Endodermal cell (in vitro differentiated cells): ENCODE measurements at regions not wholly inside any gene's neighbourhood (a gene's known extent, or its start where the extent isn't known, plus 50 kb on each side); places are given as distances from the start of the nearest gene placed in this dataset.
"Not testable (repeated sequence)": the region's sequence is repeated elsewhere in the genome, so short reads cannot be mapped to it uniquely, and the experiment has no call there.

Source experiments
- DNase-seq: peaks from one replicate; pipeline ENCODE4 v3.0.0-alpha.2; 2017
- H3K27ac ChIP-seq: 2 replicates; pipeline ENCODE4 v1.5.1; 2013; ENCODE audit warnings: mild to moderate bottlenecking, low read depth, low read length, moderate library complexity
- H3K27me3 ChIP-seq: 2 replicates; pipeline ENCODE4 v1.6.1; 2013; ENCODE audit warnings: mild to moderate bottlenecking, low read length, moderate library complexity; ENCODE audit not compliant: insufficient read depth, control insufficient read depth, poor library complexity, severe bottlenecking
- H3K36me3 ChIP-seq: 2 replicates; pipeline ENCODE4 v1.7.0; 2013; ENCODE audit warnings: mild to moderate bottlenecking, low read length, moderate library complexity; ENCODE audit not compliant: control insufficient read depth, insufficient read depth
- H3K4me1 ChIP-seq: one replicate; pipeline ENCODE4 v1.7.0; 2013; ENCODE audit warnings: low read length; ENCODE audit not compliant: control insufficient read depth, insufficient read depth
- H3K4me3 ChIP-seq: 2 replicates; pipeline ENCODE4 v1.5.1; 2013; ENCODE audit warnings: mild to moderate bottlenecking, low read length, moderate library complexity
- H3K9ac ChIP-seq: 2 replicates; pipeline ENCODE4 v1.6.1; 2013; ENCODE audit warnings: mild to moderate bottlenecking, low read length, moderate library complexity; ENCODE audit not compliant: poor library complexity, severe bottlenecking; ENCODE audit errors: extremely low read depth
- H3K9me3 ChIP-seq: 2 replicates; pipeline ENCODE4 v1.6.1; 2013; ENCODE audit warnings: mild to moderate bottlenecking, low read length, moderate library complexity; ENCODE audit not compliant: control insufficient read depth
- H3K27ac Mint-ChIP-seq: 2 replicates; pipeline ENCODE4 v1.8.0; 2020; ENCODE audit warnings: mixed read lengths
- H3K27me3 Mint-ChIP-seq: 2 replicates; pipeline ENCODE4 v1.8.0; 2021; ENCODE audit warnings: mild to moderate bottlenecking, mixed read lengths; ENCODE audit not compliant: insufficient read depth
- H3K36me3 Mint-ChIP-seq: 2 replicates; pipeline ENCODE4 v1.8.0; 2020; ENCODE audit warnings: low read depth, mixed read lengths
- H3K4me1 Mint-ChIP-seq: 2 replicates; pipeline ENCODE4 v1.8.0; 2020; ENCODE audit warnings: mixed read lengths
- H3K4me3 Mint-ChIP-seq: 2 replicates; pipeline ENCODE4 v1.8.0; 2020; ENCODE audit warnings: mild to moderate bottlenecking, moderate library complexity, mixed read lengths
- H3K9me3 Mint-ChIP-seq: 2 replicates; pipeline ENCODE4 v1.8.0; 2020; ENCODE audit warnings: mild to moderate bottlenecking, mixed read lengths
- CTCF ChIP-seq: fragments of 200-600 bp; sonication (generic); conservative IDR thresholded peaks from 2 replicates; pipeline ENCODE4 v1.5.0; 2021; ENCODE audit warnings: antibody characterized with exemption, mild to moderate bottlenecking
- WGBS, 2 experiments: methylation state at CpG; one replicate each; pipeline versions ENCODE4 v1.1.5 to v1.1.7; 2013; ENCODE audit warnings: missing lambda C conversion rate in 2 of 2, mixed read lengths in 1 of 2; ENCODE audit not compliant: insufficient coverage in 1 of 2, insufficient read length in 1 of 2; 5-methylcytosine and 5-hydroxymethylcytosine counted together

- not testable (repeated sequence) for H3K27ac Mint-ChIP-seq, H3K27me3 Mint-ChIP-seq, H3K4me3 Mint-ChIP-seq, H3K9ac ChIP-seq, H3K36me3 ChIP-seq, DNase-seq, H3K4me1 Mint-ChIP-seq, H3K4me3 ChIP-seq, H3K27ac ChIP-seq, H3K27me3 ChIP-seq, H3K36me3 Mint-ChIP-seq, H3K4me1 ChIP-seq
- WGBS, 2 experiments: 64 to 76% methylated on average over 3 to 5 of the region's 7 CpGs
- H3K9me3 Mint-ChIP-seq: peaks cover 69% of the 10 kb centered on the region
- H3K9me3 ChIP-seq: peaks cover 37% of the 10 kb centered on the region
These were observed 204.3 kb downstream of the TMEM121 start for GRCh38 chr14:105730731-105731130.

GRCh38 chr14:105731221-105731985, 205.0 kb downstream of the TMEM121 start:
- H3K27ac Mint-ChIP-seq, DNase-seq, H3K27me3 ChIP-seq, H3K36me3 ChIP-seq, H3K27me3 Mint-ChIP-seq, H3K27ac ChIP-seq, H3K4me1 ChIP-seq, H3K36me3 Mint-ChIP-seq, H3K4me3 ChIP-seq, H3K9ac ChIP-seq, H3K4me1 Mint-ChIP-seq, H3K4me3 Mint-ChIP-seq: not testable (repeated sequence)
- H3K9me3 Mint-ChIP-seq: peaks cover 68% of the 10 kb centered on the region
- peaks cover 37% of the 10 kb centered on the region for H3K9me3 ChIP-seq
- WGBS, 2 experiments: 72 to 77% methylated on average over 16 to 31 of the region's 31 CpGs

- no peak overlapping the region for H3K27ac Mint-ChIP-seq
- H3K4me3 ChIP-seq: no peak overlapping the region
- H3K4me1 ChIP-seq: no peaks in the 10 kb centered on the region
- H3K36me3 Mint-ChIP-seq: no peaks in the 10 kb centered on the region
- H3K36me3 ChIP-seq: no peaks in the 10 kb centered on the region
- no peak overlapping the region for H3K27ac ChIP-seq
- DNase-seq: no peak
- H3K4me1 Mint-ChIP-seq: no peaks in the 10 kb centered on the region
- no peak overlapping the region for H3K9ac ChIP-seq
- no peaks in the 10 kb centered on the region for H3K27me3 Mint-ChIP-seq
- H3K9me3 ChIP-seq: peaks cover 30% of the 10 kb centered on the region
- 80 to 82% methylated on average over 22 of the region's 22 CpGs for WGBS, 2 experiments
- H3K27me3 ChIP-seq: no peaks in the 10 kb centered on the region
- TF ChIP-seq CTCF: no peak
- H3K4me3 Mint-ChIP-seq: no peak overlapping the region
- peaks cover 64% of the 10 kb centered on the region for H3K9me3 Mint-ChIP-seq
These were observed 207.0 kb downstream of the TMEM121 start for GRCh38 chr14:105733081-105734065.

- not testable (repeated sequence) for H3K36me3 ChIP-seq, H3K4me3 Mint-ChIP-seq, H3K27me3 ChIP-seq, H3K4me3 ChIP-seq, H3K27me3 Mint-ChIP-seq, H3K9ac ChIP-seq, H3K27ac ChIP-seq, H3K27ac Mint-ChIP-seq, H3K4me1 ChIP-seq, DNase-seq, H3K4me1 Mint-ChIP-seq, H3K36me3 Mint-ChIP-seq
- peaks cover 56% of the 10 kb centered on the region for H3K9me3 Mint-ChIP-seq
- 86% methylated on average over 2 of the region's 14 CpGs; no CpG with 5 or more reads in 1 of the 2 experiments for WGBS, 2 experiments
- H3K9me3 ChIP-seq: peaks cover 21% of the 10 kb centered on the region
These were observed 207.9 kb downstream of the TMEM121 start for GRCh38 chr14:105734241-105734640.

- peaks cover 43% of the 10 kb centered on the region for H3K9me3 Mint-ChIP-seq
- not testable (repeated sequence) for H3K27ac Mint-ChIP-seq
- WGBS, 2 experiments: 97% methylated on average over 7 of the region's 20 CpGs; no CpG with 5 or more reads in 1 of the 2 experiments
These were observed 209.9 kb downstream of the TMEM121 start for GRCh38 chr14:105736331-105736730.

More at GRCh38 chr14:105736331-105736730, 209.9 kb downstream of the TMEM121 start:
- H3K36me3 ChIP-seq, H3K9ac ChIP-seq, DNase-seq, H3K27me3 ChIP-seq, H3K27ac ChIP-seq, H3K27me3 Mint-ChIP-seq, H3K4me3 Mint-ChIP-seq, H3K4me3 ChIP-seq, H3K4me1 Mint-ChIP-seq, H3K36me3 Mint-ChIP-seq, H3K4me1 ChIP-seq: not testable (repeated sequence)
- H3K9me3 ChIP-seq: peaks cover 14% of the 10 kb centered on the region
